SK-N-SH treated with all-trans-retinoic acid at 6 μM for 48 hours (cell line): ENCODE measurements at regions not wholly inside any gene's neighbourhood (a gene's known extent, or its start where the extent isn't known, plus 50 kb on each side); places are given as distances from the start of the nearest gene placed in this dataset.

Source experiments
- ATAC-seq: fragments of 200-7000 bp; cut with Tn5 transposase; 3 replicates; pipeline ENCODE4 v1.9.1; 2020; ENCODE audit warnings: mild to moderate bottlenecking, moderate library complexity
- ARNTL ChIP-seq: fragments of 450-650 bp; formaldehyde crosslinking; IDR thresholded peaks from 2 replicates; pipeline ENCODE4 v1.5.0; 2020; ENCODE audit warnings: low read depth, mild to moderate bottlenecking, moderate library complexity, borderline replicate concordance
- BACH2 ChIP-seq: fragments of 250-450 bp; sonication (Bioruptor Pico); IDR thresholded peaks from 2 replicates; pipeline ENCODE4 v1.9.0; 2021; ENCODE audit warnings: mild to moderate bottlenecking, borderline replicate concordance
- CSRNP3 ChIP-seq: fragments of 250-450 bp; sonication (Bioruptor Pico); IDR thresholded peaks from 2 replicates; pipeline ENCODE4 v1.5.1; 2021; ENCODE audit warnings: mild to moderate bottlenecking, moderate library complexity
- ESRRG ChIP-seq: fragments of 250-450 bp; sonication (Bioruptor Pico); IDR thresholded peaks from 2 replicates; pipeline ENCODE4 v1.6.1; 2021; ENCODE audit warnings: mild to moderate bottlenecking
- GLIS3 ChIP-seq: fragments of 250-450 bp; sonication (Bioruptor Pico); IDR thresholded peaks from 2 replicates; pipeline ENCODE4 v1.5.0; 2020; ENCODE audit warnings: mild to moderate bottlenecking, moderate library complexity
- ISL1 ChIP-seq: fragments of 250-450 bp; sonication (Bioruptor Pico); IDR thresholded peaks from 2 replicates; pipeline ENCODE4 v2.1.2; 2022; ENCODE audit warnings: mild to moderate bottlenecking, moderate library complexity
- OSR1 ChIP-seq: fragments of 250-450 bp; sonication (Bioruptor Pico); IDR thresholded peaks from 2 replicates; pipeline ENCODE4 v1.8.0; 2022; ENCODE audit warnings: moderate library complexity, mild to moderate bottlenecking, inconsistent platforms
- PATZ1 ChIP-seq: fragments of 250-450 bp; sonication (Bioruptor Pico); IDR thresholded peaks from 2 replicates; pipeline ENCODE4 v1.8.0; 2020; ENCODE audit warnings: mild to moderate bottlenecking, moderate library complexity, borderline replicate concordance
- PPARA ChIP-seq: fragments of 250-450 bp; sonication (Bioruptor Pico); IDR thresholded peaks from 2 replicates; pipeline ENCODE4 v1.5.0; 2020; ENCODE audit warnings: mild to moderate bottlenecking, borderline replicate concordance
- RARB ChIP-seq: fragments of 250-450 bp; sonication (Bioruptor Pico); IDR thresholded peaks from 2 replicates; pipeline ENCODE4 v1.8.0; 2021; ENCODE audit warnings: mild to moderate bottlenecking, moderate library complexity
- SNAI2 ChIP-seq: fragments of 250-450 bp; sonication (Bioruptor Pico); IDR thresholded peaks from 2 replicates; pipeline ENCODE4 v1.5.0; 2020; ENCODE audit warnings: mild to moderate bottlenecking, moderate library complexity
- TCF4 ChIP-seq: fragments of 250-450 bp; sonication (Bioruptor Pico); IDR thresholded peaks from 2 replicates; pipeline ENCODE4 v1.8.0; 2021; ENCODE audit warnings: mild to moderate bottlenecking, moderate library complexity, borderline replicate concordance
- TSHZ2 ChIP-seq: fragments of 250-450 bp; sonication (Bioruptor Pico); IDR thresholded peaks from 2 replicates; pipeline ENCODE4 v1.5.0; 2020; ENCODE audit warnings: mild to moderate bottlenecking, moderate library complexity
- ZC3H10 ChIP-seq: fragments of 250-450 bp; sonication (Bioruptor Pico); IDR thresholded peaks from 2 replicates; pipeline ENCODE4 v1.5.1; 2021; ENCODE audit warnings: mild to moderate bottlenecking, moderate library complexity
- ZFP3 ChIP-seq: fragments of 250-450 bp; sonication (Bioruptor Pico); IDR thresholded peaks from 2 replicates; pipeline ENCODE4 v1.5.0; 2020; ENCODE audit warnings: mild to moderate bottlenecking, moderate library complexity
- ZFP30 ChIP-seq: fragments of 450-650 bp; formaldehyde crosslinking; IDR thresholded peaks from 2 replicates; pipeline ENCODE4 v1.5.0; 2022; ENCODE audit warnings: mild to moderate bottlenecking, moderate library complexity
- ZNF565 ChIP-seq: fragments of 450-650 bp; formaldehyde crosslinking; conservative IDR thresholded peaks from 2 replicates; pipeline ENCODE4 v1.5.0; 2020; ENCODE audit warnings: low read depth, mild to moderate bottlenecking, moderate library complexity
- ZNF70 ChIP-seq: fragments of 450-650 bp; formaldehyde crosslinking; IDR thresholded peaks from 2 replicates; pipeline ENCODE4 v1.5.0; 2020; ENCODE audit warnings: mild to moderate bottlenecking, moderate library complexity
- ZNF8 ChIP-seq: fragments of 450-650 bp; formaldehyde crosslinking; IDR thresholded peaks from 2 replicates; pipeline ENCODE4 v1.5.0; 2020; ENCODE audit warnings: mild to moderate bottlenecking, moderate library complexity
- TF ChIP-seq, protein P1 (sequence below): fragments of 250-450 bp; sonication (Bioruptor Pico); IDR thresholded peaks from 2 replicates; pipeline ENCODE4 v1.5.1; 2020; ENCODE audit warnings: low read depth, mild to moderate bottlenecking, moderate library complexity
- TF ChIP-seq, protein P2 (sequence below): fragments of 250-450 bp; sonication (Bioruptor Pico); IDR thresholded peaks from 2 replicates; pipeline ENCODE4 v1.8.0; 2021; ENCODE audit warnings: low read depth, mild to moderate bottlenecking, moderate library complexity, borderline replicate concordance

- ATAC-seq = no peak
- no peak for TF ChIP-seq SNAI2
- no peak for TF ChIP-seq ARNTL (CRISPR knock-in tag)
- no peak for TF ChIP-seq ZFP30 (CRISPR knock-in tag)
- TF ChIP-seq ESRRG (CRISPR knock-in tag) = no peak
- no peak for TF ChIP-seq ZC3H10 (CRISPR knock-in tag)
- TF ChIP-seq OSR1 (CRISPR knock-in tag) = no peak
- TF ChIP-seq, protein P1, sequence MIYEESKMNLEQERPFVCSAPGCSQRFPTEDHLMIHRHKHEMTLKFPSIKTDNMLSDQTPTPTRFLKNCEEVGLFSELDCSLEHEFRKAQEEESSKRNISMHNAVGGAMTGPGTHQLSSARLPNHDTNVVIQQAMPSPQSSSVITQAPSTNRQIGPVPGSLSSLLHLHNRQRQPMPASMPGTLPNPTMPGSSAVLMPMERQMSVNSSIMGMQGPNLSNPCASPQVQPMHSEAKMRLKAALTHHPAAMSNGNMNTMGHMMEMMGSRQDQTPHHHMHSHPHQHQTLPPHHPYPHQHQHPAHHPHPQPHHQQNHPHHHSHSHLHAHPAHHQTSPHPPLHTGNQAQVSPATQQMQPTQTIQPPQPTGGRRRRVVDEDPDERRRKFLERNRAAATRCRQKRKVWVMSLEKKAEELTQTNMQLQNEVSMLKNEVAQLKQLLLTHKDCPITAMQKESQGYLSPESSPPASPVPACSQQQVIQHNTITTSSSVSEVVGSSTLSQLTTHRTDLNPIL (CRISPR knock-in tag) = no peak
- no peak for TF ChIP-seq BACH2 (CRISPR knock-in tag)
- no peak for TF ChIP-seq PPARA
- TF ChIP-seq ZNF8 (CRISPR knock-in tag) = no peak
Observed at GRCh38 chr7:116113310-116113709, 82.7 kb upstream of the TFEC start.

DNA sequence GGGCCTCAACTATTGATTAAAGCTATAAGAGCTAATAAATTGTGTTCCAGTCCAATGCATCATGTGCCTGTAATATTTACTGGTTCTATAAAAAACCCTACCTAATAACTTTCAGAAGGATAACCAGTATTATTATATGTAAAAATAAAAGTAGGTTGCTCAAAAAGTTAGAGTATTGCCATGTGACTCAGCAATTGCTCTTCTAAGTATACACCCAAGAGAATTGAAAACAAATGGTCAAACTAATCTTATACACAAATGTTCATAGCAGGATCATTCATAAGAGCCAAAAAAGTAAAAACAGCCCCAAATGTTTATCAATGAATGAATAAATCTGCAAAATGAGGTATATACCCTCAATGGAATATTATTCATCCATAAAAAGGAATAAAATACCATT is 89.5 kb upstream of the TES start:
- no peak for TF ChIP-seq ISL1 (CRISPR knock-in tag)
- no peak for TF ChIP-seq OSR1 (CRISPR knock-in tag)
- ATAC-seq = no peak

GRCh38 chr7:116122972-116123595 is 87.3 kb upstream of the TES start:
- TF ChIP-seq ZNF70 (CRISPR knock-in tag) (no peak), ARNTL (CRISPR knock-in tag) (no peak), ZFP30 (CRISPR knock-in tag) (no peak), ZNF565 (CRISPR knock-in tag) (no peak), PPARA (no peak), BACH2 (CRISPR knock-in tag) (no peak), ZNF8 (CRISPR knock-in tag) (no peak), CSRNP3 (CRISPR knock-in tag) (no peak), PATZ1 (CRISPR knock-in tag) (no peak), GLIS3 (CRISPR knock-in tag) (no peak), RARB (CRISPR knock-in tag) (no peak), TCF4 (CRISPR knock-in tag) (no peak), TSHZ2 (CRISPR knock-in tag) (no peak), SNAI2 (no peak)
- TF ChIP-seq, protein P2, sequence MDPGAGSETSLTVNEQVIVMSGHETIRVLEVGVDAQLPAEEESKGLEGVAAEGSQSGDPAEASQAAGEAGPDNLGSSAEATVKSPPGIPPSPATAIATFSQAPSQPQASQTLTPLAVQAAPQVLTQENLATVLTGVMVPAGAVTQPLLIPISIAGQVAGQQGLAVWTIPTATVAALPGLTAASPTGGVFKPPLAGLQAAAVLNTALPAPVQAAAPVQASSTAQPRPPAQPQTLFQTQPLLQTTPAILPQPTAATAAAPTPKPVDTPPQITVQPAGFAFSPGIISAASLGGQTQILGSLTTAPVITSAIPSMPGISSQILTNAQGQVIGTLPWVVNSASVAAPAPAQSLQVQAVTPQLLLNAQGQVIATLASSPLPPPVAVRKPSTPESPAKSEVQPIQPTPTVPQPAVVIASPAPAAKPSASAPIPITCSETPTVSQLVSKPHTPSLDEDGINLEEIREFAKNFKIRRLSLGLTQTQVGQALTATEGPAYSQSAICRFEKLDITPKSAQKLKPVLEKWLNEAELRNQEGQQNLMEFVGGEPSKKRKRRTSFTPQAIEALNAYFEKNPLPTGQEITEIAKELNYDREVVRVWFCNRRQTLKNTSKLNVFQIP = no peak
- ATAC-seq = peak; percentile 74

DNA sequence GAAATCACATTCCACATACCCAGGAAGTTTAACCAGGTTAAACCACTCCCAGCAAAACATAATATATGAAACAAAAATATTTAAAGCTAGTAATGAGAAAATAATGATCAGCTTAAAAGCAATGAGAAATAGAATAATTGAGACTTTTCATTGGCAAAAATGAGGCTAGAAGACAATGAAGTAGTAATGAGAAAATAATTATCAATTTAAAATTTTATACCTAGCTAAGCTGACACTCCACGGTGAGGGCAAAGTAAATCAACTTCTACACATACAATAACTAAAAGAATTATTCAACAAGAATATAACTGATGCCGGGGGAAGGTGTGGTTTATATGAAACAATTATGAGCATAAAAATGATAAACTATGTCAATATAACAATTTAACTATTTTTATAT is 82.2 kb upstream of the TES start:
- no peak for ATAC-seq
- TF ChIP-seq OSR1 (CRISPR knock-in tag) = no peak
- TF ChIP-seq BACH2 (CRISPR knock-in tag) = no peak
- TF ChIP-seq, protein P1 (CRISPR knock-in tag) = no peak
- no peak for TF ChIP-seq ZFP30 (CRISPR knock-in tag)
- no peak for TF ChIP-seq ZFP3 (CRISPR knock-in tag)
- no peak for TF ChIP-seq PPARA
- no peak for TF ChIP-seq ZC3H10 (CRISPR knock-in tag)
